ENCODE measurements at regions not wholly inside any gene's neighbourhood (a gene's known extent, or its start where the extent isn't known, plus 50 kb on each side); places are given as distances from the start of the nearest gene placed in this dataset.
"Not testable (repeated sequence)": the region's sequence is repeated elsewhere in the genome, so short reads cannot be mapped to it uniquely, and the experiment has no call there.

DNA sequence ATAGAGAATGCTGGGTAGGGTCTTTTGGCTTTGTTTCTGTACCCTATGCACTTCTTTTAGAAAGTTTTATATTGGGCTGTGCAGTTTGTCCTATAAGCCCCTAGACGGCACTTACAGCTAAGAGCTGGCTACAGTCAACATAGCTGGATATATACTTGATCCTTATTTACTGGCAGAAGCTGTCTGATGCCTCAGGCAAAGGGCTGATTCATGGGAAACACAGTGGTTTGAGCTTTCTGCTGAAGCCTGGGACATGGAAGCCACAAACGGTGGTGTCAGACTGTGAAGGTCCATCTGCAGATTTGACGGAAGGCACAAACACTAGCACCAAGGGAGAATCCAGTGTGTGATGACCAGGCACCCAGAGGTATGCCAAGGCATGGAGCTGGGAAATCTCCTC, 608.4 kb downstream of the ANKRD50 start:
- DNase-seq (ENCODE audit: low spot score) = no peak

DNA sequence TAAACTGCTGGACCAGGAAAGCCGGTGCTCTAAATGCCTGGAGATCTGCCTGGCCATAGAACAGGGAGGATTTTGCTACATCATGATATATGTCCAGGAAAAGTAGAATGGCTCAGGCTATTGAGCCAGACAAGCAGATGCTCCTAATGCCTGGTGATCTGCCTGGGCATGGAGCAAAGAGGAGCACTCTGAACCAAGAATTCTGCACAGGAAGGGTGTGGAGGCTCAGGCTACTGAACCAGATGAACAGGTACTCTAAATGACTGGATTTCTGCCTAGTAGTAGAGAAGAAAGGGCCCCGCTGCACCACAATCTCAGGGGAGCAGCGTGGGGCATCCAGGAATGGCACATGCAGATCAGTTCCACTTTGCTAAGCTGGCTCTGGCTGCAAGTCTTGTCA, 607.9 kb downstream of the ANKRD50 start:
- no peak for DNase-seq (ENCODE audit: low spot score)

DNA sequence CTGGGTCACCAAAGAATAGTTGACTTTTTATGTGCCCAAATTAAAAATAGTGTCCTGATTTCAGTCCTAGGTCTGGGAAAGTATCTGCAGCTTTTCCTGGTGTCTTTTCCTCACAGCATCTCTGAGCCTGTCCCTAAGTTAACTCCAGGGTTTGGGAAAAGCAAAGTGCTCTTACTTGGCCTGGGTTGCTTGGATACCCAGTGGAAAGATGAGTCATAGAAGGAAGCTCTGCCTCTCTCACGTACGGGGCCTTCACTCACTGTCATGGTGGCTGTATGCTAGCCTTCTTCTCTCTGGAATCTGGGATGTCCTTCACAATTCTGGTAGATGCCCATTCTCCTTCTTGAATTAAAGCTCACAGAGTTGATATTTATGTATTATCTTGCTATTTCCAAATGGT, 607.3 kb downstream of the ANKRD50 start:
- DNase-seq (ENCODE audit: low spot score) = no peak

DNA sequence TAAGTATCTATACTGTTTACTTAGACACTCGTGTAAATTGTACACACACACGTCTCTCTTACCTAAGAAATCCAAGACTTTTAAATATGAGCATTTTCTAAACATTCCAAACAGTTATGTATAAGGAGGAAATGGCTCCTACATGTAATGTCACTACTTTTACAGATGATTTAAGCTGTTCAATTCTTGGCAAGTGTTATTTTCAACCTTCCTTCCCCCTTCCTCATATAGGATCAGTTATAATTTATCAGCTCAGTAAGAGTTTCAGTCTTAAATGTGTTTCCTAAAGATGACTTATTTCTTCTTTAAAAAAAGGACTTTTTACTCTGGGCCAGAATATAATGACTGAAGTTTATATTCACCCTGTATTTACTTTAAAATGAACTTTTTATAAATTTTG, 601.1 kb downstream of the ANKRD50 start:
- DNase-seq (ENCODE audit: low spot score) = no peak

DNA sequence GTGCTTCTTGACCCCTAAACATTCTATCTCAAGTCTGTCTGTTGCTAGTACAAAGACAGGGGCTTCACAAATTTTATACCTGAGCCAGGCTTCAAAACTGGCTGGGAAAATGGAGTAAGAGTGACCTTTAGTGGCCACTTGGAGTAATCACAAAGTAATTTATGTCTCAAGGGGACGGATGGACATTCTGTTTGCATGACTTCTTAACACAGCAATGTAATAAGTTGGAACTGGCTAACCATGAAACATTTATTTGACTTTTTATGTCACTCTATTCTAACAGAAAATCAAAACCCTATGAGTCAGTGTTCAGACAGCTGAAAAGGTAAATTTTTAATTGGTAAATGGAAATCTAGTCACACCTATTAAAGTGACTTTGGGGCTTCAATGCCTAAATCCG, 600.6 kb downstream of the ANKRD50 start:
- DNase-seq (ENCODE audit: low spot score) = peak; percentile 71

- DNase-seq (ENCODE audit: low spot score) = no peak
Observed at GRCh38 chr4:124118061-124118460, 594.5 kb downstream of the ANKRD50 start.

GRCh38 chr4:124121461-124121971, 591.0 kb downstream of the ANKRD50 start:
- peak; percentile 19 for DNase-seq (ENCODE audit: low spot score)

GRCh38 chr4:124123181-124123580, 589.4 kb downstream of the ANKRD50 start:
- no peak for DNase-seq (ENCODE audit: low spot score)

GRCh38 chr4:124123721-124124120, 588.8 kb downstream of the ANKRD50 start:
- DNase-seq (ENCODE audit: low spot score) = no peak

DNA sequence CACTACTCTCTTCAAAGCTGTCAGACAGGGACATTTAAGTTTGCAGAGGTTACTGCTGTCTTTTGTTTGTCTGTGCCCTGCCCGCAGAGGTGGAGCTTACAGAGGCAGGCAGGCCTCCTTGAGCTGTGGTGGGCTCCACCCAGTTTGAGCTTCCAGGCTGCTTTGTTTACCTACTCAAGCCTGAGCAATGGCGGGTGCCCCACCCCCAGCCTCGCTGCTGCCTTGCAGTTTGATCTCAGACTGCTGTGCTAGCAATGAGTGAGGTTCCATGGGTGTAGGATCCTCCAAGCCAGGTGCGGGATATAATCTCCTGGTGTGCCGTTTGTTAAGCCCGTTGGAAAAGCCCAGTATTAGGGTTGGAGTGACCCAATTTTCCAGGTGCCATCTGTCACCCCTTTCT, 581.2 kb downstream of the ANKRD50 start:
- not testable (repeated sequence) for DNase-seq (ENCODE audit: low spot score)

DNA sequence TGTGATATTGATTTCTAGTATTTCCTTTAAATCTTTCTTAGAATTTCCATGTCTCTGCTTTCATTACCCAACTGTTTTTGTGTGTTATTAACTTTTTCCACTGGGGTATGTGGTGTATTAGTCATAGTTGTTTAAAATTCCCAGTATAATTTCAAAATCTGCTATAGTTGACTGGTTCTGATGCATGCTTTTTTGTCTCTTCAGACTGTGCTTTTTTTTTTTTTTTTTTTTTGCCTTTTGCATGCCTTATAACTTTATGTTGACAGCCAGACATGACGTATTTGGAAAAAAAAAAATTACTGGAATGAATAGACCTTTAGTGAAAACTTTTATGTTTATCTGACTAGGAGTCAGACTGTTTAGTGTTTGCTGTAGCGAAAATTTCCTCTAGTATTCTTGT, 580.4 kb downstream of the ANKRD50 start:
- no peak for DNase-seq (ENCODE audit: low spot score)

- no peak for DNase-seq (ENCODE audit: low spot score)
Observed at GRCh38 chr4:124133753-124134152, 578.8 kb downstream of the ANKRD50 start.

- no peak for DNase-seq (ENCODE audit: low spot score)
Observed at GRCh38 chr4:124135409-124135813, 577.1 kb downstream of the ANKRD50 start.

GRCh38 chr4:124139044-124139443, 573.5 kb downstream of the ANKRD50 start:
- no peak for DNase-seq (ENCODE audit: low spot score)

DNA sequence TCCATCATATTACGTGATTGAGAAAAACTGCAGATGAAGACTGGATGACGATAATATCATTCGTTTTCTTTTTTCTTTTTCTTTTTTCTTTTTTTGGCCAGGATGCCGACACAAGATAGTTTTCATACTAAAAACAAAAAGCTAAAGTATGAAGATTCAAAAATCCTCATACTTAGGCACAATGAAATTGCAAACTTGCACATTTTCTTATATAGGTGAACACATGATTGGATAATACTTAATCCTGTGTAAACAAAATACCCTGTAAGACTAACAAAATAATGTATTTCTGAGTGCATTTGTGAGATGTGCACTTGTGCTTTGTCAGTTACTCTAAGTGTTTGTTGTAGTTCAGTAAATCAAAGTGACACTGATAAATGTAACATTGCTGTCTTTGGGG, 568.9 kb downstream of the ANKRD50 start:
- DNase-seq (ENCODE audit: low spot score) = no peak

DNA sequence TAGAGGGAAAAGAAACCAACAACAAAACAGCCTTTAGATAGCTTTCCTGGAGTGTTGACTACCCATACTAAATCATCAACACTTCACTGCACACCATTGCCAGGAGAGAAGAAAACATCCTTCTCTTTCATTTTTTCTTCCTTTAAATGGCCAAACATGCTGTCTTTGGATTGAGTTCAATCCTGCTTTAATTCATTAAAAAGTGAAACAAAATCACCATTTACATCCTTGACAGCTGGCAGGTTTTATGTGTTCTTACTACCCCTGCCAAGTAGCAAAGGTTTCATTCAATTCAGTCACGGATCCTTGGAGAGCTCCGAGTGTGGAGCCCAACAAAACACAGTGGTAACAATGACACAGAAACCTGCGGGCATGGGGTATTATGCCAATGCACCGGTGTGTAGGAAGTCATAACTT, 568.3 kb downstream of the ANKRD50 start:
- peak; percentile 10 for DNase-seq (ENCODE audit: low spot score)

GRCh38 chr4:124146068-124146467, 566.5 kb downstream of the ANKRD50 start:
- DNase-seq (ENCODE audit: low spot score) = peak; percentile 78

DNA sequence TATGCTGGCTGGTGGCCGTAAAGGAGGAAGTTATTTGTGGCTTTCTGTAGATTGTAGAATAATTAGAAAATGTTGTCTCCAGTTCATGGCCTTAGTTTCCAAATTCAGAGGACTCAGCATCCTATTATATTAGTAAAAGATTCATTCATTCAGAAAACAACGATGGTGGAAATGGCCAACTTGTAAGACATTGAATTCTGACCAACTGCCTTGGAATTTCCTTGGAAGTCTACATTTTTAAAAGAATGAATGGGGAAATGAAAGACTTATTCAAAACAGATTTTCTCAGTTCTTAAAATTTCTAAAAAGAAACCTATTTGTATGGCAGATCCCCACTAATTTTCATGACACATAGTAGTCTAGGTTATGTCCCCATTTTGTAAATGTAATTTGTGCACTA, 561.5 kb downstream of the ANKRD50 start:
- DNase-seq (ENCODE audit: low spot score) = no peak

DNA sequence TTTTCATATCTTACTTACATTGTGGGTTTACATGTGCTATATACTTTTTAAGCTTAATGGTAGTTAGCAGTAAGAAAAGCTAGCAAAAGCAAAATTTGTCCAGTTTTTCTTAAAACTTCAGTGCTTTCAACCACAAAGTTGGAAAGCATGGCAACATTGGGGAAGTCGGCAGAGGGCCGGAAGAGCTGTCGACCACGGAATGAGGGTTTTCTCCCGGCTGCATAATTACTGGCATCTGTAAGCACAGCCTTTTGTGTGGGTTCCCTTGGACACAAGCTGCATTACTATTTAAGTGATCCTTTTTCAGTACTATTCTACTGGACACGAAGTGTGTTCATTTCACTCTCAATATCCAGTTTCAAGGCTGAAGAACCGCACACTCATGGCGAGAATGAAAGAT, 560.4 kb downstream of the ANKRD50 start:
- no peak for DNase-seq (ENCODE audit: low spot score)

DNA sequence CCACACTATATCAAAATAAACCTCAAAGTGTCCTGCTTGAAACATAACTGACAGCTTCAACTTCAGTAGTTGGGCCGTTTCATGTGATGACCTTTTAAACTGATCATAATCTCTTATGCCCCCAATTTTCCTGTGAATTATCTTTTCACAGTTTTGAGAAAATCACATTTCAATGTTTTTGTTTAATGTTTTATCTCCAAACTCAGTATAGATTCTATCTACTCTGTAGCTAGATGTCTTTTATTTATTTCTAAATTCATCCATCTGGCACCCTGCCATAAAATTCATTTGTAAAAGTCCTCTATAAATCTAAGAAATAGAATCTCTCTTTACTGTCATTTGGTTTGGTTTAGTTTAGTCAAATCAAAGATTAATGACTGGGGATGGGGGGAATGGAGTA, 557.3 kb downstream of the ANKRD50 start:
- no peak for DNase-seq (ENCODE audit: low spot score)

DNA sequence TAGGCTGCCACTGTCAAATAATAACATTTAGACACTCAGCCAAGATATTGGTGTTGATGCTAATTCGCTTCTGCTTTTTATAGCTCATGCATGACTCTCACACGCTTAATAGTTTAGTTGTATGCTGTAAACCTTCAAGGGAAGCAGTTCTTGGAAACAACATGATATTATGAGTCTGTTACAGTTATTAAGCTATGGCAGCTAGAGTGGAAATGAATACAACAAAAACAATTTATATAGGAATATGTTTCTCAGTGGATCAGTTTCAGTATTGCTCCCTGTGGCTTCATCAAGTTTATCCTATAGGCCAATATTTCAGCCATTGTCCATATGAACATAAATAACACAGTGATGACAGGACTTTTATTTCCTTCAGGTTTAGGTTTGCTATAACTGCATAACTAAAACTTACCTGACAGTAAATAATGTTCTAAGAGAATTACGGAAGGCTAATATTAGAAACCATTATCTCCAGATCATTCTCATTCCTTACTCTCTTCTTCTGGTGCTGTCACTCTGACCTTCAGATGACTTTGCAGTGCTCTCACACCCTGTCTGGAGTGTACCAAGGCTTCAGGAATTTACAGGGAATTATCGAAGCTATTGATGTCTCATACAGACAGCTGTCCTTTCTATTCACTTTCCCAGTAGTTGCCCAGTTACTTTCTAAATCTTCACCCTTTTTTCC, 555.0 kb downstream of the ANKRD50 start:
- no peak for DNase-seq (ENCODE audit: low spot score)

DNA sequence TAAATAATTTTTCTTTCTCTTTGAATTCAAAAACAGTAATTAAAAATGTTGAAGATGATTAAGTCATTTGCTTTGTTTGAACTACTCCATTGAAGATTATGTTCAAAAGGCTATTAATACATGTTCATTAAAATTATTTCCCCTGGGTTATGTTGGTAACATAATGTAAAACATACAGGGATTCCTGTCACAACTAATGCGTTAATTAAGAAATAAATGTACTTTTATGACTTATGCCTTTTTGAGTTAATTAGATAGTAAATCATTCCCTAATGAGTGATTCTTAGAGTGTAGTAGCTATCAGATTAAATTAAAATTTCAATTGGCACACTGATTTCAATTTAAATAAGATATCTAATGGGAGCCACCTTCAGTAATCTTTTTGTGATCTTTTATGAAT, 549.1 kb downstream of the ANKRD50 start:
- DNase-seq (ENCODE audit: low spot score) = no peak

DNA sequence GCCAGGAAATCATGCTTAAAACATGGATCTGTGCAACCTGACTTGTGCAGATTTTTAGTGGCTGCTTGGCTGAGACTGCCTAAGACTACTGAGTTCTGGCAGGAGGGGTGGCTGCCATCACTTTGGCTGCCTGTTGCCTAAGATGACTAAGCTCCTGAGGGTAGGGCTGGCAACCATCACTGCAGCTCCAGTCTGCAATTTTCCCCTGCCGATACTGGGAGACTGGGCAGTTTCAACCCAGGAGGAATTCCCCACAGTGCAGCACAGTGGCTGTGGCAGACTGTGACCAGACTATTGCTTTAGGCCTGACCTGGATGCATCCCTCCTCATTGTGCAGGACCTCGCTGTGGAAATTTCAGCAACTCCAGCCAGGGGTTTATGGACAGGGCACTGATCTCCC, 544.9 kb downstream of the ANKRD50 start:
- DNase-seq (ENCODE audit: low spot score) = no peak

- not testable (repeated sequence) for DNase-seq (ENCODE audit: low spot score)
Observed at GRCh38 chr4:124169524-124169923, 543.0 kb downstream of the ANKRD50 start.

Data from umbilical cord (tissue), 1 donor.